ENCODE measurements at regions not wholly inside any gene's neighbourhood (a gene's known extent, or its start where the extent isn't known, plus 50 kb on each side); places are given as distances from the start of the nearest gene placed in this dataset.

DNA sequence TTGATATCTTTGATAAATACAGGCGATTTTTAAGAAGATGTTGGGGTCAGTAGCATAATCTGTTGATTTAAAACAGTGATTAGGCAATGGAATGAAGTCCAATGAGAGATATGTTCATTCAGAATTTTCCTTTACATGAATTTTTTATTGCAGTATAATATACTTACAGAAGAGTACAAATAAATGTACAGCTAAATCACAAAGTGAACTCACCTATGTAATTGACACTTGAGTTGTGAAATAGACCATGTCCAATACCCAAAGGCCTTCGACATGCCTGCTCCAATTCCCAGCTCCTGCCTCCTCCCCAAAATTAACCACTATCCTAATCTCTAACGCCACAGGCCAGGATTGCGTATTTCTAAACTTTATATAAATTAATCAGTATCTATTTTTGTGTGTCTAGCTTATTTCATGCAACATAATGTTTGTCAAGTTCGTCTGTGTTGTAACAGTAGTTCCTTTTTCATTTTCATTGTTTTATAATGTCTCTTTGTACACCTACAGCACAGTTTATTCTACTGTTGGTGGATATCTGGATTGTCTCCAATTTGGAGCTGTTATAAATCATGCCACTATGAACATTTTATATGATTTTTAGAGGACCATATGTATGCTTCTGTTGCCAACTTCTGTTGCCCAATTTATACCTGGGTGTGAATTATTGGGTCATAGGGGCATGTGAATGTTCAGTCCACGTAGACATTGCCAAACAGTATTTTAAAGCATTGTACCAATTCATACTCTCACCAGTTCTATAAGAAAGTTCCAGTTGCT lies 208.3 kb downstream of the TLE1 start:
- TF ChIP-seq, protein P1, sequence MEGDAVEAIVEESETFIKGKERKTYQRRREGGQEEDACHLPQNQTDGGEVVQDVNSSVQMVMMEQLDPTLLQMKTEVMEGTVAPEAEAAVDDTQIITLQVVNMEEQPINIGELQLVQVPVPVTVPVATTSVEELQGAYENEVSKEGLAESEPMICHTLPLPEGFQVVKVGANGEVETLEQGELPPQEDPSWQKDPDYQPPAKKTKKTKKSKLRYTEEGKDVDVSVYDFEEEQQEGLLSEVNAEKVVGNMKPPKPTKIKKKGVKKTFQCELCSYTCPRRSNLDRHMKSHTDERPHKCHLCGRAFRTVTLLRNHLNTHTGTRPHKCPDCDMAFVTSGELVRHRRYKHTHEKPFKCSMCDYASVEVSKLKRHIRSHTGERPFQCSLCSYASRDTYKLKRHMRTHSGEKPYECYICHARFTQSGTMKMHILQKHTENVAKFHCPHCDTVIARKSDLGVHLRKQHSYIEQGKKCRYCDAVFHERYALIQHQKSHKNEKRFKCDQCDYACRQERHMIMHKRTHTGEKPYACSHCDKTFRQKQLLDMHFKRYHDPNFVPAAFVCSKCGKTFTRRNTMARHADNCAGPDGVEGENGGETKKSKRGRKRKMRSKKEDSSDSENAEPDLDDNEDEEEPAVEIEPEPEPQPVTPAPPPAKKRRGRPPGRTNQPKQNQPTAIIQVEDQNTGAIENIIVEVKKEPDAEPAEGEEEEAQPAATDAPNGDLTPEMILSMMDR (IDR thresholded peaks at IDR 0.05), result no peak
- no peak for TF ChIP-seq POLR2A (IDR thresholded peaks at IDR 0.05)
